Testis (tissue), 2 donors: ENCODE measurements at regions not wholly inside any gene's neighbourhood (a gene's known extent, or its start where the extent isn't known, plus 50 kb on each side); places are given as distances from the start of the nearest gene placed in this dataset.

ENCODE experiments used
- DNase-seq: peaks from one replicate; pipeline ENCODE4 v3.0.0-alpha.2; 2019
- H3K27ac ChIP-seq, 2 donors: fragments of 200-600 bp; sonication (generic); one replicate each; pipeline ENCODE4 v1.5.1; 2019
- H3K27me3 ChIP-seq: fragments of 200-600 bp; sonication (generic); one replicate; pipeline ENCODE4 v1.5.1; 2019
- H3K36me3 ChIP-seq: fragments of 200-600 bp; sonication (generic); one replicate; pipeline ENCODE4 v1.5.1; 2017; ENCODE audit warnings: low read depth; ENCODE audit errors: missing control alignments
- H3K4me1 ChIP-seq: fragments of 200-600 bp; sonication (generic); one replicate; pipeline ENCODE4 v1.5.1; 2019
- H3K4me3 ChIP-seq, 2 donors: fragments of 200-600 bp; sonication (generic); one replicate each; pipeline ENCODE4 v1.5.1; 2017 to 2019
- H3K9me3 ChIP-seq: fragments of 200-600 bp; sonication (generic); one replicate; pipeline ENCODE4 v1.5.1; 2017
- CTCF ChIP-seq, 3 experiments: fragments of 450-650 bp in 2 of 3; fragments of 200-600 bp in 1 of 3; sonication (generic) in 1 of 3; IDR thresholded peaks; one replicate each; pipeline ENCODE4 v1.5.1; 2016 to 2019; ENCODE audit warnings: antibody characterized with exemption in 3 of 3, mild to moderate bottlenecking in 2 of 3, moderate library complexity in 1 of 3
- POLR2A ChIP-seq: fragments of 450-650 bp; IDR thresholded peaks from one replicate; pipeline ENCODE4 v1.6.1; 2017; ENCODE audit warnings: antibody characterized with exemption, mild to moderate bottlenecking, moderate library complexity
- WGBS, 2 donors: methylation state at CpG; one replicate each; pipeline ENCODE4 v1.1.5; 2018; 5-methylcytosine and 5-hydroxymethylcytosine counted together
- intact Hi-C: fragments of 100-400 bp; cut with DNase I; formaldehyde crosslinking; loops from one replicate; pipeline ENCODE4 v1.15.1; 2023; ENCODE audit warnings: low total_unique reads

- no peak overlapping the region for H3K4me3 ChIP-seq
- H3K4me1 ChIP-seq: no peaks in the 10 kb centered on the region
- no peaks in the 10 kb centered on the region for H3K36me3 ChIP-seq
- TF ChIP-seq POLR2A (no peak), CTCF (IDR thresholded peaks at IDR 0.05) (no peak)
- H3K9me3 ChIP-seq: no peaks in the 10 kb centered on the region
- DNase-seq: no peak
- no peak overlapping the region for H3K27ac ChIP-seq
- 88 to 96% methylated on average over 2 of the region's 2 CpGs for WGBS, 2 donors
- no peaks in the 10 kb centered on the region for H3K27me3 ChIP-seq
- intact Hi-C loops: no loop called here
Observed at GRCh38 chr12:98172304-98172703, 343.1 kb upstream of the TMPO start.

DNA sequence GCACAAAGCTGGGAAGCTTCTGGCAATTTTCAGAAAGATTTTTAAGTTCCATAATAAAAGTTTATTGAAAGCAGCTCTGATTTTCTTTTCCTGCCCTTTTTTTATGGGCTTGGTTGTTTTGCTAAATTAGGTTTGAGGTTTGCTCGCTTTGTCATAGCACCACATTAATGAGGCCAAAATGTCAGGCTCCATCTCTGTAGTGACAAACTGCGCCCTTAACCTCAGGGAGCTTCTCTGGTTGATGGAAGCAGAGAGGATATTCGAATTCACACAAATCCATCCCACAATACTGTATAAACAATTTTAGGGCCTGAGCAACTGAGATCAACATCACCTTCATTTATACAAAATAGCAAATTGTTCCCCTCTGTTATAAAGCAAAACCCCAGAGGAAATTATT lies 342.6 kb upstream of the TMPO start:
- no peaks in the 10 kb centered on the region for H3K4me1 ChIP-seq
- 76% methylated on average over 3 of the region's 3 CpGs for WGBS, 2 donors
- intact Hi-C loops: no loop called here
- no peaks in the 10 kb centered on the region for H3K36me3 ChIP-seq
- H3K27me3 ChIP-seq: no peaks in the 10 kb centered on the region
- no peak overlapping the region for H3K4me3 ChIP-seq
- TF ChIP-seq CTCF (IDR thresholded peaks at IDR 0.05) (no peak), POLR2A (no peak)
- DNase-seq: no peak
- no peak overlapping the region for H3K27ac ChIP-seq
- H3K9me3 ChIP-seq: no peaks in the 10 kb centered on the region

DNA sequence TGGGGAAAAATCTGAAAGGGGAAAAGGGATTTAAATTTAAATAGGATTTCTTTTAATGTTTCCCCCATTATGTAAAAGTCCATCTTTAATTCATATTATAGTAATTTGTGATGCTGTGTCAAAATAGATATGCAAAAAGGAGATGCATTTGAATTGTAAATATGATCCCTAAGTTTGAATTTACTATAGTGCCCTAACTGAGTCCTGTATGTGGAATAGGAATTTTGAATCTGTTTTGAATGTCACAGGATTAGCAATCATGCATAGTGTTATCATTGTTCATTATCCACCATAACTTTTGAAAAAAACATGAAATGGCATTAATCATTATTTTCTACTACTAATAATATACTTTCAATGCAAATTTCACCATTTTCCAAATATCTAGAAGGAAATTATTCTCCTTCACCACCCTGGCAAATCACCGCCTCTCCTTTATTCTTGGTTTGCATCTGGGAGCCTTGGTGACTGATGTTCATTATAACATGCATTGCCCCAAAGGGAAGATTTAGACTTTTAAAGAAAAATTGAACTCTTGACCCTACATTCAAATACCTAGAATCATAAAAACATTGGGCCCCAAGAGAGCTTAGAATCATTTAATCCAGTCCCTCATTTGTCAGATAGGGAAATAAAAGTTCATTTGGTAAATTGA lies 341.5 kb upstream of the TMPO start:
- no peak for TF ChIP-seq CTCF (IDR thresholded peaks at IDR 0.05)
- TF ChIP-seq POLR2A: no peak
- intact Hi-C loops: no loop called here
- no peak for DNase-seq
- Histone ChIP-seq H3K27ac (no peak overlapping the region), H3K27me3 (no peaks in the 10 kb centered on the region), H3K4me1 (no peaks in the 10 kb centered on the region), H3K9me3 (no peaks in the 10 kb centered on the region), H3K36me3 (no peaks in the 10 kb centered on the region), H3K4me3 (no peak overlapping the region)
- 96 to 100% methylated on average over 1 of the region's 1 CpG for WGBS, 2 donors

GRCh38 chr12:98174428-98174809 lies 341.0 kb upstream of the TMPO start:
- Histone ChIP-seq H3K4me1 (no peaks in the 10 kb centered on the region), H3K27me3 (no peaks in the 10 kb centered on the region), H3K27ac (no peak overlapping the region), H3K36me3 (no peaks in the 10 kb centered on the region), H3K9me3 (no peaks in the 10 kb centered on the region), H3K4me3 (no peak overlapping the region)
- intact Hi-C loops: no loop called here
- no peak for DNase-seq
- WGBS, 2 donors: 89% methylated on average over 5 of the region's 5 CpGs
- TF ChIP-seq POLR2A: no peak

DNA sequence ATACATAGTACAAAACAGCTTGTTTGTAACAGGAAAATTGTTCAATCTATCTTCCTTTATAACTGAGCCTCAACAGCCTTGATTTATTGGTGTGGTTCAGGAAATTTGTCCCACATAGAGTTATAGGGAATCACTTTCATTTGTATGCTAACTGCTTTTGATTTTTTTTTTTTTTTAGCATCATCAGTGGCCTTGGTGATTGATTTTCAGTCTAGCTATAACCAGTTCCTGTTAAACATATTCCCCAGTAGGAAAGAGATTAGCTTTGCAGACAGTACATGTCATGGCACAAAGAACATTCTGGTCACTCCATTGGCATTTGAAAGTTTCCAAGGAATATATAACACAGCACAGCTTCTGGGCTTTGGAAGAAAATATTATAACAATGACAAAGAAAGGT lies 337.3 kb upstream of the TMPO start:
- intact Hi-C loops: no loop called here
- Histone ChIP-seq H3K9me3 (no peaks in the 10 kb centered on the region), H3K36me3 (no peaks in the 10 kb centered on the region), H3K4me3 (no peak overlapping the region), H3K4me1 (no peaks in the 10 kb centered on the region), H3K27ac (no peak overlapping the region), H3K27me3 (no peaks in the 10 kb centered on the region)
- TF ChIP-seq POLR2A: no peak
- no peak for TF ChIP-seq CTCF (IDR thresholded peaks at IDR 0.05)
- DNase-seq: no peak
